Left cardiac atrium (tissue), 4 donors: ENCODE measurements at regions not wholly inside any gene's neighbourhood (a gene's known extent, or its start where the extent isn't known, plus 50 kb on each side); places are given as distances from the start of the nearest gene placed in this dataset.
A peak's percentile ranks its signal among the peaks of the same experiment; 100 is the strongest.
"Not testable (repeated sequence)": the region's sequence is repeated elsewhere in the genome, so short reads cannot be mapped to it uniquely, and the experiment has no call there.

Experiments used
- ATAC-seq, 2 donors: fragments of 200-7000 bp; cut with Tn5 transposase; one replicate each; pipeline ENCODE4 v1.9.1; 2020; ENCODE audit warnings: mild to moderate bottlenecking in 2 of 2, moderate library complexity in 2 of 2
- DNase-seq: peaks from one replicate; pipeline ENCODE4 v3.0.0-alpha.2; 2020
- intact Hi-C, 2 donors: fragments of 100-400 bp; cut with DNase I; formaldehyde crosslinking; loops; one replicate each; pipeline versions ENCODE4 v1.14.1 to v1.15.1; 2022 to 2023
- donor health status: DM: no; HTN: yes; CAD: no.
- donor health status: DM: no; HTN: yes; CAD: no; lungs with severe emphysema.
- donor health status: DM: yes; HTN: yes; CAD: no.
- donor health status: Dilated cardiomyopathy.

DNA sequence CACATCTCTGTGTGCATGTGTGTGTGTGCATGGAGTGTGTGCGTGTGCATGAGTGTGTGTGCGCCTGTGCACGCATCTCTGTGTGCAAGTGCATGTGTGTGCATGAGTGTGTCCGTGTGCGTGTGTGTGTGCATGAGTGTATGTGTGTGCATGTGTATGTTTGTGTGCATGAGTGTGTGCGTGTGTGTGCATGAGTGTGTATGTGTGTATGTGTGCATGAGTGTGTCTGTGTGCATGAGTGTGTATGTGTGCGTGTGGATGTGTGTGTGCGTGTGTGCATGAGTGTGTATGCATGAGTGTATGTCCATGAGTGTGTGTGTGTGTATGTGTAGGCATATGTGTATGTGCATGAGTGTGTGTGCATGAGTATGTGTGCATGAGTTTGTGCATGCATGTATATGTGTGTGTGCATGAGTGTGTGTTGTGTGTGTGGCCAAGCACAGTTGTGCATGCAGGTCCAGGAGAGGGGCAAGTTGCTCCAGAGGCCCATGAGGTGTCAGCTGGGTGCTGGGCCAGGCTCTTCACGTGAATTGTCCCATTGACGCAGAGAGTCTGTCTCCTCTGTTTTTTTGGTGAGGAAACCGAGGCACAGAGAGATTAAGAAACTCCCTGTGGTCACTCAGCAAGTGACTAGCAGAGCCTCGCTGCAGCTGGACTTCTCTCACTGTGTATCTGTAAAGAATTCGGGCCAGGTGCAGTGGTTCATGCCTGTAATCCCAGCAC, 75.5 kb downstream of the ASB1 start:
- intact Hi-C loops, result no loop called here
- no peak for ATAC-seq
- no peak for DNase-seq

DNA sequence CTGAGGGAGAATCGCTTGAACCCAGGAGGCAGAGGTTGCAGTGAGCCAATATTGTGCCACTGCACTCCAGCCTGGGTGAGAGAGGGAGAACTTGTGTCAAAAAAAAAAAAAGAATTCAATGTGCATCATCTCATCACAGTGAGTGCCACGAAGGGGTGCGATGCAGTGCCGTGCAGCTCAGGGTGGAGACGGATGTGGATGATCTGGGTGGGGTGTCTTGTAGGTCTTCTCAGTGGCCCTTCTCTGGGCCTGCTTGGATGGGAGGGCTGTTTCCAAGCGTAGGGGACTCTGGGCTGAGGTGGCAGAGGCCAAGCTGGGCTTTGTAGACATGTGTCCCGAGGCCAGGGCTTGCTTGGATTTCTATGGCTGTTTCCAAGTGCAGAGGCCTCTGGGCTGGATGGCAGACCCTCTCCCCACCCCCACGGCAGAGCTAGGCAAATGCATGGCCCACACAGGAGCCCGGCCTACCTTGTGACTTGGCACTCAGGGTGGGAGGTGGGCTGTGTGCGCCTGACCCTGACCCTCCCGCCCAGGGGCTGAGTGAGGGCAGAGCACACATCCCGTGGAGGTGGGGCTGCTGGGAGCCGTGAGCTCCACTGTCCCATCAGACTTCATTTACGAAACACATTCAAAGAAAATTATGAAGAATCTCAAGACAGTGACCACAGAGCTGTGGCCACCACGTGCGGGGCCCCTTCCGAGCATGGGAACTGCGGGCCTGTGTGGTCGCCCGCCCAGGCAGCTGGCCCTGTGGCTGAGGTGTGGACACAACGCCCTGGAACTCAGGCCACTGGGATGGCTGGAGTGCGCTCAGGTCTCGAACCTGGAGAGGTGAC, 76.4 kb downstream of the ASB1 start:
- DNase-seq, result no peak

GRCh38 chr2:238504181-238504931, 77.6 kb downstream of the ASB1 start:
- intact Hi-C loops, result no loop called here
- DNase-seq, result no peak

More for the DNA sequence above, 76.4 kb downstream of the ASB1 start:
- ATAC-seq, result no peak
- intact Hi-C loops, result no loop called here

DNA sequence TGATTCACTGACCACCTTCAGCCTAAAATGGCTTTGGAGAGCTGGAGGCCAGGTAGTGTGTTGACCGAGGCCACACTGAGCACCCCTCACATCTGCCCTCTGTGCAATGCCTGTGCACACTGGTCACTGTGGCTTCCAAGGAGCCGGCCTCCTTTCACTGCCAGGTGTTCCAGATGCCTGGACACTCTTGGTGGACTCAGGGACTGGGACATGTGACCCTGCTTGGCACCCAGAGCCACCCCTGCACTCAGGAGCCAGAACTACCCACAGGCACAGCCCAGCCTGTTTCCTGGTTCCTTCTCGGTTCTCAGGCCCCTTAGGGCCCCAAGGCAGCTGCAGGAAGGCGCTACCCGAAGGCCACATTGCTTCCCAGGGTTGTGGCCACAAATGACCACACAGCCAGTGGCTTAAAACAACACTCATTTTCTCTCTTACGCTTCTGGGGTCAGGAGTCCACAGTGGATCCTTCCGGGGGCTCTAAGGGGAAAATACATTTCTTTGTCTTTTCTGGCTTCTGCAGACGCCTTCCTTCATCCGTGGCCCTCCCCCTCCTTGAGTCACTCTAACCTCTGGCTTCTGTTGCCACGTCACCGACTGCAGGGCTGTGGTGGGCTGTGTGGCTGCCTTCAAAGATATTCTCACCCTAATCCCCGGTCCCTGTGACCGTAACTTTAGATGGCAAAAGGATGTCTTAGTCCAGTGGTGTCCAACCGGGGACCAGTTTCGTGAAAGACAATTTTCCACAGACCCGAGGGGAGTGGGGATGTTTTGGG, 78.6 kb downstream of the ASB1 start:
- ATAC-seq (no peak), DNase-seq (no peak)
- intact Hi-C loops, result no loop called here

More at GRCh38 chr2:238504181-238504931, 77.6 kb downstream of the ASB1 start:
- no peak for ATAC-seq

- no peak for ATAC-seq
- DNase-seq, result no peak
- intact Hi-C loops, result no loop called here
Measured at GRCh38 chr2:238505892-238506280, 79.2 kb downstream of the ASB1 start.

- intact Hi-C loops, result no loop called here
- ATAC-seq (no peak), DNase-seq (no peak)
Measured at GRCh38 chr2:238506371-238507068, 79.8 kb downstream of the ASB1 start.

DNA sequence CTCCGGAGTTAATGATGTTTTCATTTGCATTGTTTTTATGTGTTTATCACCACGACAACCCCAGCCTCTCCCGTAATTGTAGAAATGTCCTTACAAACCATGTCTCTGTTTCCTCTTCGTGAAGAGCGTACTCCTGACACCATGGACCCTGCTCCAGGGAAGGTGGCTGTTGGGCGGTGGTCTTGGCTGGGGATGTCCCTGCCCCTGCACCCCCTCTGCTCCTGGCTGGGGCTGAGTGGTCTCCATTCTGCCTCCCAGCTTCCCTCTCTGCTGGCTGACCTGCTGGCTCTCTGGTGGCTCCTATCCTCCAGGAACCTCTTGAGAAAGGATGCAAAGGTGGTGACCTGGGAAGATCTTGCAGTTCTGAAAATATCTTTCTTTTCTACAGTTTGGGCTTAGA, 81.1 kb downstream of the ASB1 start:
- DNase-seq (no peak), ATAC-seq (no peak)
- intact Hi-C loops, result no loop called here

DNA sequence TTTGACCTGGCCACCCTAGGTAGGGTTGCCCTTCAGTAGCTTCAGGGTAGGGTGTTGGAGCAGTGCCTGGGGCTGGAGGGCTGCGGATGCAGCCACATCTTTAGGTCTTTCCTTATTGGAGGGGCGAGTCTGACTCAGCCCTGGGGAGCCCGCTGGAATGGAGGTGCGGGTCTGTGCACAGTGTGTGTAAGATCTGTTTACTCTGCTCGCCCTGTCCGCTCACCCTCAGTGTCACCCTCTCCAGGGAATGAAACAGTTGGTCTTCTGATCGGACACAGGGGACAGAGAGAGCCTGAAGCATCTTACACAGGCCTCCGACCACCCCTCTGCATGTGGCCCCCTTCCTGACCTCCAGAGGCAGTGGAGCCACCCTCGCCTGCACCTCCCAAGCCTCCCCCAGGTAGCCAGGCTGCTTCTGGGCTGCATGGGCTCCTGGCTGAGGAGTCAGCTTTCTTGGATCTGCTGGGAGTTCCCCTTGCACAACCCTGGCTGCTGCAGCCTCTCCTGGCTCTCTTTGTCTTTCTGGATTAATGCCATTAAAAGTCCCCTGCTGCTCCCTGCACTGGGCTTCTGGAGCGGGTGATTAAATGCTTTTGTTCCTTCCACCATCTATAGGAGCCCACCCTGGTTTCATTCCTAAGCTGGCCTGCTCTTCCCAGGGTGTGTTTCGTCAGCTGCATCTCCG, 82.6 kb downstream of the ASB1 start:
- peak in 1 of 2 donors; percentile 34 for ATAC-seq
- DNase-seq, result no peak
- intact Hi-C loops, result no loop called here

GRCh38 chr2:238509903-238510302, 83.2 kb downstream of the ASB1 start:
- intact Hi-C loops, result no loop called here
- DNase-seq (no peak), ATAC-seq (no peak)

GRCh38 chr2:238510911-238511613, 84.3 kb downstream of the ASB1 start:
- intact Hi-C loops, result no loop called here
- DNase-seq (no peak), ATAC-seq (no peak)

GRCh38 chr2:238511614-238511950, 84.9 kb downstream of the ASB1 start:
- ATAC-seq (no peak), DNase-seq (no peak)
- intact Hi-C loops, result no loop called here

DNA sequence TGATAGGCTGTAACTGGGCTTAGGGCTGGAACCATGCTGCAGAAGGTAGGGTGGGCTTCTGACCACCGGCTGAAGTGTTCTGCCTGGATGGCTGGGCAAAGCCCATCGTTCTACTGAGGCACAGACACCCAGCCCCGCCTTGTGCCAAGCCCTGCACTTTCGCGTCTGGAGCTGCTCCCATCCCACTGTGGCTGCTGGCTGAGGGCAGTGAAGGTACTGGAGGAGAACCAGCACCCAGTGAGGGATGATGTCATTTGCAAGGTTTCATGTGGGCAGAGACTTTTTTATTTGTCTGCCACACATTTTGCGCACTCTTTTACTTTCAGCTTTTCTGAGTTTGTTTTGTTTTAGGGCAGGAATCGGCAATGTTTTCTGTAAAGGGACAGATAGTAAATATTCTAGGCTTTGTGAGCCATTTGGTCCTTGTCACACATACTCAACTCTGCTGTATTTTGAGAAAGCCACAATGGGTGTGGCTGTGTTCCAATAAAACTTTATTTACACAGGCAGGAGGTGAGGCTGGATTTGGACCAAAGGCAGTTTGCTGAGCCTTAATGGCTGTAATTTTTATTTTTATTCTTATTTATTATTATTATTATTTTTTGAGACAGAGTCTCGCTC, 85.6 kb downstream of the ASB1 start:
- DNase-seq, result no peak
- intact Hi-C loops, result no loop called here
- ATAC-seq, result no peak

GRCh38 chr2:238513346-238513745, 86.6 kb downstream of the ASB1 start:
- ATAC-seq, result no peak
- DNase-seq, result no peak
- intact Hi-C loops, result no loop called here

DNA sequence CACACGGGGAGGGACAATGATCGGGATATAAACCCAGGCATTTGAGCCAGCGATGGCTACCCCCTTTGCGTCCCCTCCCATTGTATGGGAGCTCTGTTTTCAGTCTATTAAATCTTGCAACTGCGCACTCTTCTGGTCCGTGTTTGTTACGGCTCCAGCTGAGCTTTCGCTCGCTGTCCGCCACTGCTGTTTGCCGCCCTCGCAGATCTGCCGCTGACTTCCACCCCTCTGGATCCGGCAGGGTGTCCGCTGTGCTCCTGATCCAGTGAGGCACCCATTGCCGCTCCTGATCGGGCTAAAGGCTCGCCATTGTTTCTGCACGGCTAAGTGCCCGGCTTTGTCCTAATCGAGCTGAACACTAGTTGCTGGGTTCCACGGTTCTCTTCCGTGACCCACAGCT, 87.3 kb downstream of the ASB1 start:
- ATAC-seq, DNase-seq: not testable (repeated sequence)
- intact Hi-C loops, result loop anchor here in 1 of 2 donors (2.0 kb wide), 1 partner anchor 271 kb away; no protein-coding TSS in a partner anchor

- no peak for ATAC-seq
- DNase-seq, result no peak
- intact Hi-C loops, result loop anchor here in 1 of 2 donors (2.0 kb wide), 1 partner anchor 269 kb away; no protein-coding TSS in a partner anchor
Measured at GRCh38 chr2:238515377-238515776, 88.7 kb downstream of the ASB1 start.

GRCh38 chr2:238517209-238517608, 90.5 kb downstream of the ASB1 start:
- DNase-seq (no peak), ATAC-seq (no peak)
- intact Hi-C loops, result no loop called here
